SU-DHL-6 (cell line): ENCODE measurements at regions not wholly inside any gene's neighbourhood (a gene's known extent, or its start where the extent isn't known, plus 50 kb on each side); places are given as distances from the start of the nearest gene placed in this dataset.

Experiments
- H2AFZ ChIP-seq: fragments of 200-600 bp; sonication (generic); 2 replicates; pipeline ENCODE4 v1.6.1; 2014; ENCODE audit warnings: low read depth, mild to moderate bottlenecking, moderate library complexity, mixed read lengths, antibody characterized with exemption, low read length; ENCODE audit not compliant: severe bottlenecking
- H3F3A ChIP-seq: fragments of 200-600 bp; shearing (Covaris generic); 2 replicates; pipeline ENCODE4 v1.6.0; 2016; ENCODE audit warnings: antibody characterized with exemption, mild to moderate bottlenecking; ENCODE audit not compliant: insufficient read depth
- H3K27ac ChIP-seq: fragments of 200-600 bp; sonication (generic); 2 replicates; pipeline ENCODE4 v1.5.1; 2016; ENCODE audit warnings: low read depth, mild to moderate bottlenecking, low read length, moderate library complexity, mixed read lengths
- H3K27me3 ChIP-seq: fragments of 200-600 bp; sonication (generic), shearing (Covaris generic); 2 replicates; pipeline ENCODE4 v1.6.0; 2014; ENCODE audit warnings: mild to moderate bottlenecking, low read length
- H3K36me3 ChIP-seq: fragments of 200-600 bp; sonication (generic); 2 replicates; pipeline ENCODE4 v1.6.1; 2014; ENCODE audit warnings: mild to moderate bottlenecking, low read length, mixed read lengths
- H3K4me2 ChIP-seq: fragments of 300-600, 200-600 bp; shearing (Covaris generic), sonication (generic); 2 replicates; pipeline ENCODE4 v1.6.0; 2014; ENCODE audit warnings: low read length, low read depth, mild to moderate bottlenecking; ENCODE audit not compliant: poor library complexity, severe bottlenecking
- H3K4me3 ChIP-seq: fragments of 200-600 bp; sonication (generic); 2 replicates; pipeline ENCODE4 v1.5.1; 2014; ENCODE audit warnings: antibody characterized with exemption, low read length, mild to moderate bottlenecking, mixed read lengths; ENCODE audit not compliant: insufficient read depth, poor library complexity, severe bottlenecking
- H3K79me2 ChIP-seq: fragments of 200-600 bp; sonication (generic); 2 replicates; pipeline ENCODE4 v1.6.1; 2014; ENCODE audit warnings: mild to moderate bottlenecking, low read length, moderate library complexity; ENCODE audit not compliant: insufficient read depth
- H3K9ac ChIP-seq: fragments of 200-600 bp; sonication (generic); 2 replicates; pipeline ENCODE4 v1.7.0; 2014; ENCODE audit warnings: mild to moderate bottlenecking, low read length
- H3K9me2 ChIP-seq: fragments of 200-600 bp; sonication (generic); replicated peaks from 2 replicates; pipeline ENCODE4 v1.6.1; 2014; ENCODE audit warnings: low read length; ENCODE audit not compliant: insufficient read depth
- H3K9me3 ChIP-seq: fragments of 200-600 bp; sonication (generic); 2 replicates; pipeline ENCODE4 v1.6.1; 2014; ENCODE audit warnings: low read length, mixed read lengths; ENCODE audit not compliant: insufficient read depth
- H4K20me1 ChIP-seq: fragments of 200-600 bp; sonication (generic); 2 replicates; pipeline ENCODE4 v1.6.1; 2014; ENCODE audit warnings: low read depth, mild to moderate bottlenecking, antibody characterized with exemption, low read length, moderate library complexity, mixed read lengths
- CTCF ChIP-seq: fragments of 200-600 bp; sonication (generic); IDR thresholded peaks from one replicate; pipeline ENCODE4 v1.5.1; 2017; ENCODE audit warnings: antibody characterized with exemption, mild to moderate bottlenecking, low read length, moderate library complexity; ENCODE audit not compliant: insufficient read depth, poor library complexity, severe bottlenecking
- EZH2phosphoT487 ChIP-seq: fragments of 200-600 bp; sonication (generic), shearing (Covaris generic); conservative IDR thresholded peaks from 2 replicates; pipeline ENCODE4 v1.6.1; 2018; ENCODE audit warnings: mild to moderate bottlenecking, antibody characterized with exemption, low read length, moderate library complexity, mixed read lengths

GRCh38 chr13:30121244-30121643 is 186.1 kb downstream of the KATNAL1 start:
- no peak overlapping the region for H3K27ac ChIP-seq
- no peaks in the 10 kb centered on the region for H3K27me3 ChIP-seq
- TF ChIP-seq EZH2phosphoT487 (no peak), CTCF (no peak)
- no peak overlapping the region for H3K9ac ChIP-seq
- H3K4me3 ChIP-seq: no peak overlapping the region
- H3K36me3 ChIP-seq: no peaks in the 10 kb centered on the region
- H3K9me2 ChIP-seq: no peaks in the 10 kb centered on the region
- H2AFZ ChIP-seq: no peak overlapping the region
- no peak overlapping the region for H3K4me2 ChIP-seq
- no peaks in the 10 kb centered on the region for H3F3A ChIP-seq
- no peaks in the 10 kb centered on the region for H3K79me2 ChIP-seq
- H3K9me3 ChIP-seq: no peaks in the 10 kb centered on the region
- H4K20me1 ChIP-seq: no peaks in the 10 kb centered on the region

- no peak overlapping the region for H3K9ac ChIP-seq
- TF ChIP-seq CTCF (no peak), EZH2phosphoT487 (no peak)
- H3K79me2 ChIP-seq: no peaks in the 10 kb centered on the region
- H3F3A ChIP-seq: no peaks in the 10 kb centered on the region
- no peak overlapping the region for H3K4me2 ChIP-seq
- H3K9me2 ChIP-seq: no peaks in the 10 kb centered on the region
- H3K36me3 ChIP-seq: no peaks in the 10 kb centered on the region
- no peak overlapping the region for H3K27ac ChIP-seq
- no peaks in the 10 kb centered on the region for H4K20me1 ChIP-seq
- H3K27me3 ChIP-seq: no peaks in the 10 kb centered on the region
- H2AFZ ChIP-seq: no peak overlapping the region
- H3K4me3 ChIP-seq: no peak overlapping the region
- no peaks in the 10 kb centered on the region for H3K9me3 ChIP-seq
These were observed 187.1 kb downstream of the KATNAL1 start for GRCh38 chr13:30120133-30120822.

- Histone ChIP-seq H3K27me3 (no peaks in the 10 kb centered on the region), H3K79me2 (no peaks in the 10 kb centered on the region), H4K20me1 (no peaks in the 10 kb centered on the region), H3K9me2 (no peaks in the 10 kb centered on the region), H3K9ac (no peak overlapping the region), H2AFZ (no peak overlapping the region), H3F3A (no peaks in the 10 kb centered on the region), H3K36me3 (no peaks in the 10 kb centered on the region), H3K9me3 (no peaks in the 10 kb centered on the region), H3K4me2 (no peak overlapping the region), H3K27ac (no peak overlapping the region), H3K4me3 (no peak overlapping the region)
- TF ChIP-seq EZH2phosphoT487 (no peak), CTCF (no peak)
These were observed 187.9 kb downstream of the KATNAL1 start for GRCh38 chr13:30119476-30119875.
